HT1080 (cell line): ENCODE measurements at regions not wholly inside any gene's neighbourhood (a gene's known extent, or its start where the extent isn't known, plus 50 kb on each side); places are given as distances from the start of the nearest gene placed in this dataset.
"Not testable (repeated sequence)": the region's sequence is repeated elsewhere in the genome, so short reads cannot be mapped to it uniquely, and the experiment has no call there.

Experiments
- DNase-seq: peaks from one replicate; pipeline ENCODE4 v3.0.0-alpha.2; 2015; ENCODE audit warnings: low read depth

DNA sequence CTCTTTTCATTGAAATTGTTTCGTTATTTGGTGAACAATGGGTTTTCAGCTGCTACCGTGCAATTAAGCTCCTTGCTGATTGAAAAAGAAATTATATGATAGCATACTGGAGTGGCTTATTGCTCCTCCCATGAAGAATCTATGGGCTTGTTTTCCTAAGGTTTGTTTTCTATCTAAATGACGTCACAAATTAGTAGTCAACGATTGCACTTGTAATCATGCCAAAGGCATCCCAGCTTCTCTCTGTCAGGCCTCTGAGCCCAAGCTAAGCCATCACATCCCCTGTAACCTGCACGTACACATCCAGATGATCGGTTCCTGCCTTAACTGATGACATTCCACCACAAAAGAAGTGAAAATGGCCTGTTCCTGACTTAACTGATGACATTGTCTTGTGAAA, 388.0 kb upstream of the LMCD1 start:
- no peak for DNase-seq

DNA sequence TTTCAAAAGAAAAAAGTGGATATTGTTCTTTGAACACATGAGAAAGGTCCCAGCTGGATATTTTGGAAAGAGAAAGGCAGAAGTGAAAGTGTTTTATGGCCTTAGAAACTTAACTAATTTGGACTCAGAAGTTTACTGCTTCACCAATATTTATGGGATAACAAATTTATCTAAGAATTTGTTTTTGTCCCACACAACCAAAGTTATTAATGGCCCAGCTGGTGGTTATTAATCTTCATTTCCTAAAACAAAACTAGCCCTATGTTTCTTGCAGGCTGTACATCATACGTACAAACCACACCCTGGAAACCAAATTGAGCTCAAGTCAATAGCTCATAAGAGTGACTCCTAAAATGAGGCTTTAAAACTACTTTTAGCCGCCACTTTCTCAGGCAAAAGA, 372.9 kb upstream of the LMCD1 start:
- DNase-seq, result no peak

DNA sequence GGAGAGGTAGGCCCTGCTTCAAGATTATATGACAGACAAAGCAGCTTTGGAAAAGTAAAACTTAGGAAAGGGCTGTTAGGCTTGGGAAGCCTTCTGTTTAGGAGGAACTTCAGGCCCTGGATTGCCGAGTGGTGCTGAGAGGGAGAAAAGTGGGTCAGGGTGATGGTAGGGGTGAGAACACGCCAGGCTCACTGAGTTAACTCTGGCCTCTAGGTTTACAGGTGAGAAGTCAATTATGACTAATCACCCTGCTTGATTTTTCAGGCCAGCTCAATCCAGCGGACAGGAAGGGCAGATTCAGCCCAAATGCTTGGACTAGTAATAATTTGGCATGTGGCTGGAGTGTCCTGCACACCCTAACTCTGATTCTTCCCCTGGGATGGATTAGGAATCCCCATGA, 365.1 kb upstream of the LMCD1 start:
- DNase-seq, result no peak

DNA sequence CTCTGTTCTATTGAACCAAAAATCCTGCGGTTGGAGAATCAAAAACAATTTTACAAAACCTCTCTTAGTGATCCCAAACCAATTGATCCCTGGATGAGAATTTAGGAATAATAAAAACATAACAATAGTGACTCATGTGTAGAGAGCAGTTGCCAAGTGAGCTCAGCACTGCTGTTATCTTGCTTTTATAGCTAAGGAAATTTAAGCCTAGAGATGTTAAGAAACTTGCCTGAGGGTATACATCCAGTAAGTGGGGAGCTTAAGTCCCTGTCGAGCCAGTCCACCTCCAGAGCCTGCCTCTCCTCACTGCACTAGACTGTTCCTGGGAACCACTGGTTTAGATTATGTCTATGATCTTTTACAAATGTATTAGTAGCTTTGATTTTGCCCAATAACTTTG, 358.4 kb upstream of the LMCD1 start:
- DNase-seq, result no peak

DNA sequence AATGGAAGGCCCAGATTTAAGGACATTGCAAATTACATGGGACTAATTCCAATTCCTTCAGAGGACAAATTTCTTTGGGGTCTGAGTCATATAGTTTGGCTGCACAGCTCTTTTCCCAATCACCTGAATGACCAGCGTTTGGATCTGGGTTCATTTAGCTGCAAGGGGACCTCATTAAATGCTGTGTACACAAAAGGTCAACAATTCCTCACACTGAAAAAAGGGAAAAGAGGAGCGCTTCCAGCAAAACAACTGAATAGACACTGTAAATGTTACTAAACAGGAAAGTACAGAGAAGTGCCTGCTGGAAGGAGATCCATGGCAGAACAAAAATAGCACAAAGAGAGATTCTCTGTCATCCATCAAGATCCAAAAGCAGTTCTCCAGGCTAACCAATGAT, 356.0 kb upstream of the LMCD1 start:
- DNase-seq, result no peak

DNA sequence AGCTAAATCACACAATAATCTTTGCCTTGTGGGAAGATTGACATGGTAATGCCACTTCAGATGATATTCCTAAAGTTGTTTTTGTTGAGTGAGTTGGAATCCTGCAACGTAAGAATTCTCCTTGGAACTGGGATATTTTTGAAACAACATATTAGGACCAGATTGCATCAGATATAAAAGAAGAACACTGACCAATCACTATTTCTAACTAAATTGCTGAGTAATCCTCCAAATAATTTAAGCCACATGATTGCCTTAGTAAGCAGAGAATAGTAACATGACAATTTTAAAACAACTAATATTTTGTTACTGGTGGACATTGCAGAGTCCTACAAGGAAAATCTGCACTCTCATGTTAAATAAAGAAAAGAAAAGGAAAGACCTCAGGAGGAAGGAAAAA, 353.9 kb upstream of the LMCD1 start:
- no peak for DNase-seq

DNA sequence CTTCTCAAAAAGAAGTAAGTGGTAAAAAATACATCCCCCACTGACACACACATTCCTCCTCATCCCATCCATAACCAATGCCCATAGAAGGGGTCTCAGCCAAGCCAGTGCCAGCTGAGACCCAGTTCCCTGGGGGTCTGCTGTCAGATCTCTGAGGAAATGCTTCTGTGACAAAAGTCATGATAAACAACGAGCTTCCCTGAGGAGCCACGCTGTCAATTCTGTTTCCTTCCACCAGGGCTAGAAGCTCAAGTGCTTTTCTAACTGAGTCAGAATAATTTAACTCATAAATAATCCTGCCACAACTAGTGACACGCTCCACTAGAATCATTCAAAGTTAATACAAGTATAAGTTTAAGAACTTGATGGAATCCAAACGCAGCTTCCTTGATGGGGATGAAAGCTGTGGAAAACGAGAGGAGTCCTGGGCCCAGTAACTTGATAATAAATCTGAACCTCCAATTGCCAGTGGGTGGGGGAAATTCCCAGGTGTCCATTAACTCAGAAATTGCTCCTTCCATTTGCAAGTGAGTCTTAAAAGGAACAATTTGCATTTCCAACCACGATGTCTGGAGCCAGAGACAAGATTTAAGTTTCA, 348.7 kb upstream of the LMCD1 start:
- DNase-seq, result no peak

DNA sequence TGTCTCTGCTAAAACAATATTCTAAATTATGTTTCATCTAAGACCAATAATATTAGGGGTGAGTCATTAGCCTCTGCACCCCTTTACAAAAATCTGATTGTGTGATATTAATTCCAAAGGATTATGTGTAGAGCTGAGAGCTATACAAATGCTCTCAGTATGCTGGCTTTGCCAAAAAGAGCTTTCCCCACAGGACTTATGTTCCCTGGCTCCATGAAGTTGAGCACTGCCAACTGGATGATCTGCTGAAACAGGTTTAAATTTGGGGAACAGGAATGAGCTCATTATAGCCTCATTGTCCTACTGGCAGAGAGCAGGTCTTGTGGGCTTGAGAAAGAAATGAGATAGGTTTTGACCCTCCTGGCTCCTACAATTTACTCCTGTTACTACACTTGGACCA, 347.8 kb upstream of the LMCD1 start:
- no peak for DNase-seq

DNA sequence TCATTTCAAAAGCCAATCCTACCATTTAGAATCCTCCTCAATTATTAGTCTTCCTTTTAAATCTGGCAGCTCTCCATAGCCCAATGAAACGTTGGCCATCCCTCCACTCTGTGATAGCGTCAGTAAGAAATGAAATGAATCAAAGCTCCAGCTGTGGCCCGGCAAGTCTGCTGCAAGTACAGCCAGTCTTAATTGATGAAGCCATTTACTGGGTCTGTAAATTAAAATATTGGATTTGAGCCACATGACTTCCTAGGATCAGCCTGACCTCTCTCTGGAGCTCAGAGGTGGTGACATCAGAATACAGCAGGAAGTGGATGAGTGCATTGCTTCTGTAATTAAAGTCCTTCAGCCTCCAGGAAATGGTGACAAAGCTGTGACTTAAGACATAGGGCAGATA, 347.0 kb upstream of the LMCD1 start:
- DNase-seq, result no peak

DNA sequence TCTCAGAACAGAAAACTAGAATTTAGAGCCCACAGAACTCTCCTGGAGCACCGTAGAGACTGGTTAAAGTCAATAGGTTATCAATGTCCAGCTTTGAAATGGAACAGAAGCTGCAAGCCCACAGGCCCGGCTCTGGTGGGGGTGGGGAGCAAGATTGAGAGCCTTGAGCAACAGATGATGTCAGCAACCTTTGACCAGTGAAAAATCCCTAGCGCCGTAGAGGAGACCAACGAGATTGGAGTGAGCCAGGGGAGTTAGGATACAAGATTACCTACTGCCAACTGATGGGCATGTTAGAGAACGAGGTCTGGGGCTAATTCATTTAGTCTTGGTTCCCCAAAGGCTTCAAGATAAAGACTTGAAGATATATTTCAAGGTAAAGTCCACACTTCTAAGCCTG, 345.5 kb upstream of the LMCD1 start:
- no peak for DNase-seq

DNA sequence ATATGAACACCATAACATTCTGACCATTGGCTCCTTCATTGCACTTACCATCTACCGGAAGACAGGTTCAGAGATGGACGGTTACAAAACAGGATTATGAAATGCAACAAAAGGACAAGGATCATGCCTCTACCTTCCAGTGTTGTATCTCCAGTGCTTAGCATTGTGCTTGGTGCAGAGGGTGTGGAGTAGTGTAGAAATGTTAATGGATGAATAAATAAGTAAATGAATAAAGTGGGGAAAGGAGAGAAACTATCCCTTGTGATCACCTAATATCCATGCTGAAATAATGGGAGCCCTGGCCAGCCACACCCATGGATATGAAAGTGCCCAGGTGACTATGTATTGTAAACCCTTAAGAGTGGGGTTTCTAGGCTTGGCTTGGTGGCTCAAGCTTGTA, 344.8 kb upstream of the LMCD1 start:
- no peak for DNase-seq

DNA sequence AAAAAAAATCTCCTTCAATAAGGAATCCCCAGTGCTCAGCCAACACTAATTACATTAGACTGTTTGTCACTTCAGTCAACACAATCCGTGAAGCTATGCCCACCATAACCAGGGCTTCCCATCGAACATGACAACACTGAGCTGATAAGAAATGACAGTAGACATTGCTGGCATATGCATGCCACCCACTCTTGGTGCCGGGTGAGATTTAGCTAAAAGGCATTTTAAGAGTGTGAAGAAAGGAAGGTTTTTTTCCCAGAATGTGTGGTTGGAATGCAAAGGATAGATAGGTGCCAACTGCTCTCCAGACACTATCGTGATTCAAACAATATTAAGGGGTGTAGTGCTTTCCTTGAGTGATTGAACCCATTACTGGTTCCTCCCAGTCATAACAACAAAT, 344.0 kb upstream of the LMCD1 start:
- no peak for DNase-seq

DNA sequence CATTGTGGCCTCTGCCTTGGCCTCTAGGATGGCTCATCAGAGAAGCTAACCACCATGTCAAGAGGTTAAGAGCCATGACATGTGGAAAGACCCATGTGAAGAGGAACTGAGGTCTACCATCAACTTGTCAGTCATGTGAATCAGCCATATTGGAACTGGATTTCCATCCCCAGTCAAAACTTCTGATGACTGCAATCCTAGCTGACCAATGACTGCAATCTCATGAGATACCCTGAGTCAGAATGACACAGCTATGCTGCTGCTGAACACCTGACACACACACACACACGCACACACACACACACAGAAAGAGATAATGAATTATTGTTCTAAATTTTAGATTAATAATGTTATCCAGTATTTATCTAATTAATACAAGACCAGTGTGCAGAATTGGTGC, 337.5 kb upstream of the LMCD1 start:
- DNase-seq, result no peak

DNA sequence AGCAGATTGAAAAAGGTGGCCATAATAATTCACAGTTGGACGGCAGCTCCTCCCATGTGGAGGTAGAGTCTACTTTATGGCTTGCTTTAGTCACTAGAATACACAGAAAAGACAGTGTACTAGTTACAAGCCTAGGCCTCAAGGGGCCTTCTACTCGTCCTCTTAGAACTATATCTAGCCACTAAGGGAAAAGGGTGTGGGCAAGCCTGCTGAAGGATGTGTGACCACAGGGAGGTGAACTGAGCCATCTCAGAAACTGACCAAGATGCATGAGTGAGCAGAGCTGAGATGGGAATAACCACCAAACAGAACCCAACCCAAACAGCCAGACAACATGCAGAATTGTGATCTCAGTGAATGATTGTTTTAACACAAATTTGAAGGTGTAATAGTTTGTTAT, 335.6 kb upstream of the LMCD1 start:
- DNase-seq, result peak; percentile 30

DNA sequence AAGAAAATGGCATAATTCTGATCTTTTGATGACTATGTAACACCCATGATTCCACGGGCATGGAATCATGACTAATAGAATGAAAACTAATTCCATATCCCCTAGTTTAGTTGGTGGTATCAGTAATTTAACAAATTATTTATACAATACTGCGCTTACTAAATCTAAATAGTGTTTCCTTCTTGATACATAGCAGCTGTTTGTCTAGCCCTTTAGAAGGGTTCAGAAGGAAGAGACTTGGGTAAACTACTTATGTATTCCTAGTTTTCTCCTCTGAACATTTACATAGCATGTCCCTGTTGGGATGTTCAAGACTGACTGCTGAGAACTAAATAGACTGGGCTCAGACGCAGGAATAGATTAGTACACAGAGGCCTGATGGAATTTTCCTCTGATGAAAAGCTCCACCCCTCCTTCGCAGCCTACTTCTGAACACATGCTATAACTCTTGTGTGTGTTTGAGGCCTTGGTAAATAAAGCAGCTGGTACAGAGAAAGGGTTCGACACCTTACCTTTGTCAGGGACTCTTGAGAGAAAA, 330.6 kb upstream of the LMCD1 start:
- DNase-seq, result no peak

DNA sequence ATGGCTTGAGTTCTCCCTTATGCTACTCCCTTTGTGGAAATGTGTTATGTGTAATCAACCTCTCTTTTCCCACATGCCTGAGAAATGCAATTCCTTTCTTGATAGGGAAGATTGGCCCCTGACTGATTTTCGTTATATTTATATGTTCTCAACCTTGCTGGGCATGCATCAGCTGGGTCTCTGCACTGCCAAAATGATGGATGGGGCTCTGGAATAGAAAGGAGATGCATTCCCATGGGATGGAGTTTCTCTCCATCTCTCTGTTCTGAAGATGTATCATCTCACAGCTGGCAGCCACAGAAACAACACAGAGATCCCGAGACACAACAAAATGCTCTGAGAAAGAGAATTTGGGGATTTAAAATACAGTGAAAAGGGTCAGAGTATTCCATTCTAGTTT, 327.7 kb upstream of the LMCD1 start:
- DNase-seq, result no peak

DNA sequence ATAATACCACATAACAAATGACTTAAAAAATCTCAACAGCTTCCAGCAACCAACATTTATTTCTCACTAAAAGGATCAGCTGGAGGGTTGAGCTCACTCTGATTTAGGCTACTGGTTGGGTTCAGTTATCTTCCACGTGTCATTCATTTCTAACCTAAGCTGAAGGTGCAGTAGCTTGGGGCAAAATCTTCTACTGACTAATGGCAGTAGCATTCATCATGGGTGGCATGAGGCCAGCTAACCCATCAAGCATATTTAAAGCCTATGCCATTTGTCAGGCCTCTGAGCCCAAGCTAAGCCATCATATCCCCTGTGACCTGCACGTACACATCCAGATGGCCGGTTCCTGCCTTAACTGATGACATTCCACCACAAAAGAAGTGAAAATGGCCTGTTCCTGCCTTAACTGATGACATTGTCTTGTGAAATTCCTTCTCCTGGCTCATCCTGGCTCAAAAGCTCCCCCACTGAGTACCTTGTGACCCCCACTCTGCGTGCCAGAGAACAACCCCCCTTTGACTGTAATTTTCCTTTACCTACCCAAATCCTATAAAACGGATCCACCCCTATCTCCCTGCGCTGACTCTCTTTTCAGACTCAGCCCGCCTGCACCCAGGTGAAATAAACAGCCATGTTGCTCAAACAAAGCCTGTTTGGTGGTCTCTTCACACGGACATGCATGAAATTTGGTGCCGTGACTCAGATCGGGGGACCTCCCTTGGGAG, 324.7 kb upstream of the LMCD1 start:
- DNase-seq, result peak; percentile 51

DNA sequence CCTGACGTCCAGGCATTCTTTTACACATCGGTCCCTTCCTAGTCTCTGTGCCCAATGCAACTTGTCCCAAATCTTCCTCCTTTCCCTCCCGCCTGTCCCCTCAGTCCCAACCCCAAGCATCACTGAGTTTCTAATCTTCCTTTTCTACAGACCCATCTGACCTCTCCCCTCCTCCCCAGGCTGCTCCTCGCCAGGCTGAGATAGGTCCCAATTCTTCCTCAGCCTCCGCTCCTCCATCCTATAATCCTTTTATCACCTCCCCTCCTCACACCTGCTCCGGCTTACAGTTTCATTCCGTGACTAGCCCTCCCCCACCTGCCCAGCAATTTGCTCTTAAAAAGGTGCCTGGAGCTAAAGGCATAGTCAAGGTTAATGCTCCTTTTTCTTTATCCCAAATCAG, 323.1 kb upstream of the LMCD1 start:
- DNase-seq, result not testable (repeated sequence)

DNA sequence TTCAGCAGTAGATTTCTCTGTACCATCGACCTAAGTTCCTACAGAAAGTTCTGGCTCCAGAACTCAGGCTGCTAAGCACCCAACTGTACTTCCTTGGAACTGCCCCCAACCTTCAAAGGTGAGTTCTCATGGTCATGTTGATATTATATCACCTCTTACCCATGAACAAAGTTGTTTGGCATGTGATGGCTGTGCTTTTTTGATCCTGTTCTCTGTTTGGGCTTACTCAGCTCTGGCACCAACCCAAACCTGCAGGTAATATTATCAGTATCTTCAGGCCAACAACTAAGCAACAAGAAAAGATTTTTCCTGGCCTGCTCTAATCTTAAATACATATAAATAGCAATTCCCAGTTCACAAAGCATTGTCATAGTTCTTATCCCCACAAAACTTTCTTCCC, 318.7 kb upstream of the LMCD1 start:
- no peak for DNase-seq

DNA sequence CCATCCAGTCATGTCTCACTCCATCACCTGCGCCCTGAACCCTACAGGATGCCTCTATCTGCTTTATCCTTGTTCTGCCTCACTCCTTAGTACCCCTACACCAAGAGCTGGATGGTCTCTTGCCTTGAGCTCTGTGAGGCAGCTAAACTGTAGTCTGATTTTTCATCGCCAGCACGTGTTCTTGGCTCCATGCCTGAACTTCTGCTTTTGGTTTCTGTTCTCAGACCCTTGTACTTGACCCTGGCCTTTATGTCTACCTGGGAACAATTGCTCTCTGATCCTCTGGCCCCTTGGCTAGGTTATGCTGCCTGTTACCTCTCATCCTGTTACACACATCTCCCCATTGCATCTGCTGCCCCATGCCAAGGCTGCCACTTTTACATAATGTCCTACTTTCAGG, 318.0 kb upstream of the LMCD1 start:
- no peak for DNase-seq

DNA sequence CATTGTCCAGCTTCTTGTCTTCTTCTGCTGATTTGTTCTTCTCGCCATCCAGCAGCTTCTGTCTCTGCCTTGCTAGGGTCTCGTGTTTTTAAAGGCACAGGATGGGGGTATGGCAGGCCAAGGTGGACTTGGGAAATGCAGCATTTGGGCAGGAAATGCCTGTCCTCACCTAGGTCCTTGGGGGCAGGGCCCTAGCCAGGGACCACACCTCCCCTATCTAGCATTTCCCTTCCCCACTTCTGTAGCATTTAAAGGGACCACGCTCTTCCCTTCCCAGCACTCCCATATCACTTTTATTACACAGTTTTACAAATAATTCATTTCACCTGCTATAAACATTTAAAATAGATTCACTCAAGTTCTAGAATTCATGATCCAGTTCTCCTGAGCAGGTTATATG, 315.4 kb upstream of the LMCD1 start:
- no peak for DNase-seq

DNA sequence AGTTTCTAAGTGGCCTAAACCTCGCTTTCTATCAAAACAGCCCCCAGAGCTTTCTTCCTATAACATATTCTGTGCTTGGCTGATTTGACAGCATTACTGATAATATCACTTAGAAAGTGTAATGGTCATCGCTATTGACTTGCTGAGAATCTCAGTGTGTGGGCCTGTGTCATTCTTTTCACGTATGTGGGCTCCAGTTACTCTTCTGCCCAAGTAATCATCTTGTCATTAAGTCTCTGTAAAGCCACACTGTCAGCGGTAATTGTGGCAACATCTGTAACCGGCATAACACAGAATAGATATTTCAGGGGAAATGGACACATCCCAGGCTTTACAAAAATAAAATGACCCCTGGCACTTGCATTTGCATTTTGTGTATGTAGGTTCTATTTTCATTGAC, 313.6 kb upstream of the LMCD1 start:
- no peak for DNase-seq

DNA sequence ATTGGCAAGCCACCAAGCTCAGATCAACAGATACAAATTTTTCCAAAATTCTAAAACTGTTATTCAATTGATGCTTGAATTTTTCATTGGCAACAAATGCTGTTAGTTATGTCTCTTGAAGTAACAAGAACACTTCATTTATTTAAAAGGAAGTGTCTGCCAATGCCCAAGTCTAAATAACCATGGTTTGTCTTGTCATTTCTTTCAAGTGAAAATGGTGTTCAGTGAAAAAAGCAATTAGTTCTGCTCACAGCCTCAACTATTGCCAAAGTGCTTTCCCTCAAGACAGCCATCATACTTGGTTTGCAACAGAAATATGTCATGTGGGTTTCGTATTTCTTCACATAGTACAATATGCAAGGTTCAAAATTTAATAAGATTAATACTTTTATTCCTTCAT, 312.6 kb upstream of the LMCD1 start:
- no peak for DNase-seq
